K562 (cell line): ENCODE measurements at regions not wholly inside any gene's neighbourhood (a gene's known extent, or its start where the extent isn't known, plus 50 kb on each side); places are given as distances from the start of the nearest gene placed in this dataset.

ENCODE experiments used
- DEAF1 ChIP-seq: fragments of 450-650 bp; formaldehyde crosslinking; IDR thresholded peaks from 2 replicates; pipeline ENCODE4 v1.4.0; 2020; ENCODE audit warnings: mild to moderate bottlenecking, moderate library complexity
- E2F1 ChIP-seq: sonication (generic); formaldehyde crosslinking; IDR thresholded peaks from 2 replicates; pipeline ENCODE4 v1.8.1; 2023; ENCODE audit warnings: mild to moderate bottlenecking, missing genetic modification reagents, moderate library complexity
- HMG20A ChIP-seq: fragments of 450-650 bp; formaldehyde crosslinking; conservative IDR thresholded peaks from 2 replicates; pipeline ENCODE4 v1.4.0; 2020; ENCODE audit warnings: mild to moderate bottlenecking, mixed read lengths
- PKNOX1 ChIP-seq: fragments of 450-650 bp; IDR thresholded peaks from 2 replicates; pipeline ENCODE4 v1.6.1; 2016
- POLR2AphosphoS5 ChIP-seq: IDR thresholded peaks from 2 replicates; pipeline ENCODE4 v1.6.1; 2011; ENCODE audit warnings: mild to moderate bottlenecking, low read depth, low read length, moderate library complexity; ENCODE audit not compliant: control insufficient read depth, insufficient read depth
- SMC3 ChIP-seq: conservative IDR thresholded peaks from 2 replicates; pipeline ENCODE4 v1.6.1; 2011; ENCODE audit warnings: low read depth, low read length, improper control_type of control experiment; ENCODE audit not compliant: insufficient read depth
- TFAP4 ChIP-seq: sonication (generic); formaldehyde crosslinking; IDR thresholded peaks from 2 replicates; pipeline ENCODE4 v1.8.0; 2022; ENCODE audit warnings: missing genetic modification reagents, mild to moderate bottlenecking, moderate library complexity, borderline replicate concordance
- TRIM24 ChIP-seq, 2 experiments: fragments of 450-650 bp; IDR thresholded peaks; 2 replicates each; pipeline ENCODE4 v1.6.1; 2016

GRCh38 chr2:23286758-23287704 is 97.9 kb upstream of the KLHL29 start:
- no peak for TF ChIP-seq PKNOX1
- no peak for TF ChIP-seq POLR2AphosphoS5
- TF ChIP-seq DEAF1 (CRISPR knock-in tag), result no peak
- no peak for TF ChIP-seq TRIM24 (IDR thresholded peaks at IDR 0.05)
- no peak for TF ChIP-seq E2F1
- TF ChIP-seq SMC3, result no peak
- TF ChIP-seq TFAP4 (CRISPR knock-in tag), result no peak
- TF ChIP-seq HMG20A (CRISPR knock-in tag), result no peak
